T47D (cell line): ENCODE measurements at regions not wholly inside any gene's neighbourhood (a gene's known extent, or its start where the extent isn't known, plus 50 kb on each side); places are given as distances from the start of the nearest gene placed in this dataset.
A peak's percentile ranks its signal among the peaks of the same experiment; 100 is the strongest.

Experiments used
- DNase-seq, 2 experiments: peaks; one replicate each; pipeline versions ENCODE4 v3.0.0 to v3.0.0-alpha.2; 2011 to 2012; ENCODE audit warnings: low read depth in 1 of 2, low spot score in 1 of 2
- JUND ChIP-seq: IDR thresholded peaks from 2 replicates; pipeline ENCODE4 v1.6.1; 2012; ENCODE audit warnings: low read depth
- in situ Hi-C: cut with HindIII; loops from 2 replicates; pipeline ENCODE4 v1.10.0; 2016; ENCODE audit warnings: low sequenced_read_pairs, low pct_unique_long_range_greater_than_20kb

- no peak for TF ChIP-seq JUND
- in situ Hi-C loops, result no loop called here
- no peak for DNase-seq
Observed at GRCh38 chr13:44058067-44058466, 178.4 kb downstream of the LACC1 start.

- in situ Hi-C loops, result no loop called here
- no peak for DNase-seq
- TF ChIP-seq JUND, result no peak
Observed at GRCh38 chr13:44058624-44059215, 179.0 kb downstream of the LACC1 start.

GRCh38 chr13:44061876-44062275 lies 182.2 kb downstream of the LACC1 start:
- DNase-seq, result no peak
- TF ChIP-seq JUND, result no peak
- in situ Hi-C loops, result no loop called here

GRCh38 chr13:44063467-44063866 lies 183.8 kb downstream of the LACC1 start:
- TF ChIP-seq JUND, result no peak
- no peak for DNase-seq
- in situ Hi-C loops, result no loop called here

GRCh38 chr13:44063881-44064280 lies 184.2 kb downstream of the LACC1 start:
- in situ Hi-C loops, result no loop called here
- DNase-seq, result no peak
- TF ChIP-seq JUND, result no peak

- DNase-seq, result no peak
- in situ Hi-C loops, result no loop called here
- no peak for TF ChIP-seq JUND
Observed at GRCh38 chr13:44064357-44064756, 184.7 kb downstream of the LACC1 start.

GRCh38 chr13:44068169-44068568 lies 188.5 kb downstream of the LACC1 start:
- in situ Hi-C loops, result no loop called here
- no peak for DNase-seq
- TF ChIP-seq JUND, result no peak

- peak in 1 of 2 experiments; percentile 35 for DNase-seq
- in situ Hi-C loops, result no loop called here
- TF ChIP-seq JUND, result no peak
Observed at GRCh38 chr13:44068737-44069136, 189.0 kb downstream of the LACC1 start.

GRCh38 chr13:44072536-44072935 lies 192.8 kb downstream of the LACC1 start:
- no peak for DNase-seq
- in situ Hi-C loops, result no loop called here
- TF ChIP-seq JUND, result no peak

GRCh38 chr13:44074611-44075010 lies 194.9 kb downstream of the LACC1 start:
- in situ Hi-C loops, result no loop called here
- TF ChIP-seq JUND, result no peak
- no peak for DNase-seq

- no peak for DNase-seq
- TF ChIP-seq JUND, result no peak
- in situ Hi-C loops, result no loop called here
Observed at GRCh38 chr13:44075113-44075512, 195.4 kb downstream of the LACC1 start.

GRCh38 chr13:44078806-44079376 lies 199.2 kb downstream of the LACC1 start:
- DNase-seq, result no peak
- no peak for TF ChIP-seq JUND
- in situ Hi-C loops, result no loop called here

- in situ Hi-C loops, result no loop called here
- no peak for TF ChIP-seq JUND
- DNase-seq, result no peak
Observed at GRCh38 chr13:44079413-44080205, 199.9 kb downstream of the LACC1 start.
